Mucosa of descending colon (tissue), 3 donors: ENCODE measurements at regions not wholly inside any gene's neighbourhood (a gene's known extent, or its start where the extent isn't known, plus 50 kb on each side); places are given as distances from the start of the nearest gene placed in this dataset.

Experiments
- ATAC-seq: fragments of 200-7000 bp; cut with Tn5 transposase; one replicate; pipeline ENCODE4 v1.9.1; 2020; ENCODE audit warnings: mild to moderate bottlenecking, moderate library complexity
- DNase-seq, 3 donors: peaks; one replicate each; pipeline ENCODE4 v3.0.0-alpha.2; 2020
- H3K36me3 ChIP-seq: fragments of 200-600 bp; one replicate; pipeline ENCODE4 v1.8.0; 2021; ENCODE audit warnings: low read depth, mild to moderate bottlenecking
- H3K4me1 ChIP-seq: fragments of 200-600 bp; one replicate; pipeline ENCODE4 v1.8.0; 2021; ENCODE audit warnings: low read depth, mild to moderate bottlenecking
- H3K4me3 ChIP-seq: fragments of 200-600 bp; one replicate; pipeline ENCODE4 v1.8.0; 2021; ENCODE audit warnings: mild to moderate bottlenecking
- H3K9me3 ChIP-seq: fragments of 200-600 bp; one replicate; pipeline ENCODE4 v1.8.0; 2021; ENCODE audit warnings: mild to moderate bottlenecking
- CTCF ChIP-seq: fragments of 200-600 bp; IDR thresholded peaks from one replicate; pipeline ENCODE4 v1.8.0; 2022; ENCODE audit warnings: antibody characterized with exemption, mild to moderate bottlenecking
- intact Hi-C, 2 donors: fragments of 100-400 bp; cut with DNase I in 1 of 2; cut with micrococcal nuclease in 1 of 2; formaldehyde crosslinking; loops; one replicate each; pipeline versions ENCODE4 v1.11.0 to v1.11.1; 2022; cut with DNase I, micrococcal nuclease
- donor health status: DM: no; HTN: no; CAD: no; lungs with moderate emphysema.
- donor health status: DM: no; HTN: no; CAD: no.
- donor health status: DM: no; HTN: yes; CAD: no.

DNA sequence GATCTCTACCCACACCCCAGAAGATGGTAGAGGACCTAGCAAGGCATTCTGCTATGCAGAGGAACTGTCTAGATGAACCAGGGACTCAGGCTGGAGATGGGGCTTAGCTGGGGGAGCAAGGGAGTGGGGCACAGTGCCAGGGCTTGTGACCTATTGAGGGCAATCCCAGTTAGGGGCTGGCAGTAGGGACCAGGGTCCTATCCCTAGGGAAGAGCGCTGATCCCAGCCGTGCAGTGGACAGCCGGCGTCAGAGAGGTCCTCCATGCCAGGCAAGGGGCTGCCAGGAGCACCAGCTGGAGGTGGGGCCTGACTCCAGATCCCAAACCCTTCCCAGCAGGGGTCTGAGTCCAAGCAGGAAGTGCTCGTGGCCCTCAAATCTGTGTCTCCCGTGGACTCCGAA, 52.7 kb upstream of the NEURL1B start:
- Histone ChIP-seq H3K36me3 (no peaks in the 10 kb centered on the region), H3K4me3 (no peak overlapping the region), H3K9me3 (no peaks in the 10 kb centered on the region), H3K4me1 (peaks cover 5% of the 10 kb centered on the region)
- intact Hi-C loops = no loop called here
- DNase-seq (no peak), ATAC-seq (no peak)
- no peak for TF ChIP-seq CTCF

GRCh38 chr5:172587061-172587405, 54.0 kb upstream of the NEURL1B start:
- H3K9me3 ChIP-seq = no peaks in the 10 kb centered on the region
- TF ChIP-seq CTCF = no peak
- no peaks in the 10 kb centered on the region for H3K36me3 ChIP-seq
- ATAC-seq (no peak), DNase-seq (no peak)
- intact Hi-C loops = no loop called here
- H3K4me3 ChIP-seq = no peak overlapping the region
- peaks cover 5% of the 10 kb centered on the region for H3K4me1 ChIP-seq

- DNase-seq (peak in 2 of 3 donors; percentile 68 to 72), ATAC-seq (peak; percentile 80)
- intact Hi-C loops = no loop called here
- Histone ChIP-seq H3K4me3 (no peak overlapping the region), H3K36me3 (no peaks in the 10 kb centered on the region), H3K4me1 (peaks cover 5% of the 10 kb centered on the region), H3K9me3 (no peaks in the 10 kb centered on the region)
- no peak for TF ChIP-seq CTCF
These were observed 54.7 kb upstream of the NEURL1B start for GRCh38 chr5:172586125-172587060.

DNA sequence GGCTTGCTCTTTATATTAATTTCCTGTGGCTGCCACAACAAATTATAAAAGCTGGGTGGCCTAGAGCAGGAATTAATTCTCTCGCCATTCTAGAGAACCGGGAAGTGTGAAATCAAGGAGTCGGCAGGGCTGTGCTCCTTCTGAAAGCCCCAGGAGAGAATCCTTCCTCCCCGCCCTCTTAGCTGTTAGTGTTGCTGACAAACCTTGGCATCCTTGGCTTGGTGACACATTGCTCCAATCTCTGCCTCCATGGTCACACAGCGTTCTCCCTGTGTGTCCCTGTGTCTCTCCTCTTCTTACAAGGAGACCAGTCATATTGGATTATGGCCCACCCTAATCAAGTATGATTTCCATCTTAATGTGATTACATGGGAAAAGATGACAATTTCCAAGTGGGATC, 55.9 kb upstream of the NEURL1B start:
- intact Hi-C loops = no loop called here
- no peaks in the 10 kb centered on the region for H3K36me3 ChIP-seq
- ATAC-seq (no peak), DNase-seq (no peak)
- no peaks in the 10 kb centered on the region for H3K9me3 ChIP-seq
- H3K4me3 ChIP-seq = no peak overlapping the region
- no peak for TF ChIP-seq CTCF
- peaks cover 5% of the 10 kb centered on the region for H3K4me1 ChIP-seq

- no peak for ATAC-seq
- TF ChIP-seq CTCF = no peak
- Histone ChIP-seq H3K4me3 (no peak overlapping the region), H3K36me3 (no peaks in the 10 kb centered on the region), H3K4me1 (peaks cover 5% of the 10 kb centered on the region), H3K9me3 (no peaks in the 10 kb centered on the region)
- intact Hi-C loops = no loop called here
- no peak for DNase-seq
These were observed 56.4 kb upstream of the NEURL1B start for GRCh38 chr5:172584638-172585037.
